HCT116 (cell line): ENCODE measurements at regions not wholly inside any gene's neighbourhood (a gene's known extent, or its start where the extent isn't known, plus 50 kb on each side); places are given as distances from the start of the nearest gene placed in this dataset.

Source experiments
- ATAC-seq: fragments of 200-7000 bp; cut with Tn5 transposase; 2 replicates; pipeline ENCODE4 v1.9.1; 2020; ENCODE audit warnings: mild to moderate bottlenecking, moderate library complexity
- BruUV-seq: library from RNA; stranded (reverse); fragments of 400-500 nt; replicated peaks from 2 replicates; lab custom pipeline; 2021; lab: Mats Ljungman, UMichigan
- CTCF ChIA-PET: fragments of 300-600 bp; sonication (Branson Sonifier 250); formaldehyde crosslinking; loops from one replicate; lab custom pipeline; 2021; ENCODE audit warnings: antibody characterized with exemption; lab: Charles Lee
- POLR2A ChIA-PET: fragments of 300-600, 350-600 bp; sonication (Branson Sonifier 250); formaldehyde crosslinking; loops from one replicate; lab custom pipeline; 2021; ENCODE audit warnings: antibody characterized with exemption; lab: Charles Lee
- RAD21 ChIA-PET, 2 experiments: fragments of 300-600 bp; sonication (Branson Sonifier 250); formaldehyde crosslinking; loops; one replicate each; lab custom pipeline; 2023; ENCODE audit warnings: low total read pairs in 2 of 2; ENCODE audit not compliant: uncharacterized antibody in 2 of 2, unreplicated experiment in 2 of 2, low non-redundant PET in 1 of 2; lab: Charles Lee
- DNase-seq: peaks from one replicate; pipeline ENCODE4 v3.0.0-alpha.2; 2010; ENCODE audit warnings: low read depth, low spot score
- H2AFZ ChIP-seq: fragments of 200-600 bp; shearing (Covaris generic), sonication (generic); 2 replicates; pipeline ENCODE4 v1.6.1; 2017; ENCODE audit warnings: low read depth, mixed run types, mixed read lengths, antibody characterized with exemption, low read length; ENCODE audit not compliant: poor library complexity, severe bottlenecking
- H3K27ac ChIP-seq: 2 replicates; pipeline ENCODE4 v1.5.1; 2012; ENCODE audit warnings: low read depth, low read length
- H3K27me3 ChIP-seq: fragments of 200-600 bp; sonication (generic); 2 replicates; pipeline ENCODE4 v1.6.1; 2016; ENCODE audit warnings: mixed run types, low read length, mixed read lengths; ENCODE audit not compliant: insufficient read depth
- H3K36me3 ChIP-seq, 2 experiments: fragments of 200-500 bp in 1 of 2; fragments of 200-600 bp in 1 of 2; sonication (Bioruptor generic) in 1 of 2; sonication (generic) in 1 of 2; 2 replicates each; pipeline versions ENCODE4 v1.5.1 to v1.6.1; 2014 to 2016; ENCODE audit warnings: low read length in 2 of 2, inconsistent platforms in 1 of 2, mixed read lengths in 1 of 2, mixed run types in 1 of 2; ENCODE audit not compliant: insufficient read depth in 2 of 2, control insufficient read depth in 1 of 2
- H3K4me1 ChIP-seq, 2 experiments: fragments of 200-600 bp in 1 of 2; sonication (generic) in 1 of 2; 2 replicates each; pipeline versions ENCODE4 v1.5.1 to v1.6.1; 2012 to 2017; ENCODE audit warnings: low read length in 2 of 2, inconsistent platforms in 1 of 2, mild to moderate bottlenecking in 1 of 2, mixed read lengths in 1 of 2, mixed run types in 1 of 2, moderate library complexity in 1 of 2; ENCODE audit not compliant: insufficient read depth in 2 of 2, control insufficient read depth in 1 of 2
- H3K4me2 ChIP-seq: fragments of 200-600 bp; sonication (generic); 2 replicates; pipeline ENCODE4 v1.6.1; 2017; ENCODE audit warnings: mixed run types, low read length, mixed read lengths
- H3K4me3 ChIP-seq, 2 experiments: fragments of 200-600 bp in 1 of 2; sonication (generic) in 1 of 2; replicated peaks in 1 of 2; 2 replicates each; pipeline ENCODE4 v1.5.1; 2011 to 2016; ENCODE audit warnings: low read length in 2 of 2, control low read depth in 1 of 2, low read depth in 1 of 2, mild to moderate bottlenecking in 1 of 2, mixed read lengths in 1 of 2, mixed run types in 1 of 2
- H3K79me2 ChIP-seq: fragments of 200-600 bp; sonication (generic); 2 replicates; pipeline ENCODE4 v1.6.1; 2017; ENCODE audit warnings: mild to moderate bottlenecking, mixed run types, low read length, moderate library complexity, mixed read lengths; ENCODE audit not compliant: insufficient read depth
- H3K9ac ChIP-seq: fragments of 200-600 bp; sonication (generic); 2 replicates; pipeline ENCODE4 v1.6.1; 2016; ENCODE audit warnings: low read length, mixed read lengths
- H3K9me2 ChIP-seq: fragments of 200-600 bp; sonication (generic), shearing (Covaris generic); 2 replicates; pipeline ENCODE4 v1.6.1; 2017; ENCODE audit warnings: mixed run types, mild to moderate bottlenecking, moderate library complexity; ENCODE audit not compliant: insufficient read depth
- H3K9me3 ChIP-seq, 2 experiments: fragments of 200-500 bp in 1 of 2; fragments of 200-600 bp in 1 of 2; sonication (Bioruptor generic) in 1 of 2; sonication (generic) in 1 of 2; 2 replicates each; pipeline ENCODE4 v1.6.1; 2014 to 2017; ENCODE audit warnings: low read length in 2 of 2, mixed read lengths in 2 of 2, inconsistent platforms in 1 of 2, low read depth in 1 of 2, mild to moderate bottlenecking in 1 of 2, mixed run types in 1 of 2, moderate library complexity in 1 of 2; ENCODE audit not compliant: control insufficient read depth in 1 of 2, insufficient read depth in 1 of 2
- H4K20me1 ChIP-seq: fragments of 200-600 bp; sonication (generic), shearing (Covaris generic); 2 replicates; pipeline ENCODE4 v1.6.1; 2017; ENCODE audit warnings: mixed run types, mild to moderate bottlenecking, moderate library complexity; ENCODE audit not compliant: insufficient read depth
- CTCF ChIP-seq, 3 experiments: fragments of 200-600 bp in 1 of 3; sonication (generic) in 1 of 3; IDR thresholded peaks in 2 of 3; conservative IDR thresholded peaks in 1 of 3; 2 replicates each; pipeline ENCODE4 v1.5.1; 2012 to 2017; ENCODE audit warnings: low read depth in 2 of 3, low read length in 2 of 3, antibody characterized with exemption in 1 of 3, borderline replicate concordance in 1 of 3, control low read depth in 1 of 3, mild to moderate bottlenecking in 1 of 3, mixed read lengths in 1 of 3, mixed run types in 1 of 3, moderate library complexity in 1 of 3; ENCODE audit not compliant: insufficient read depth in 1 of 3
- EGR1 ChIP-seq: IDR thresholded peaks from 2 replicates; pipeline ENCODE4 v1.6.1; 2012; ENCODE audit warnings: low read depth
- EZH2phosphoT487 ChIP-seq: fragments of 200-600 bp; IDR thresholded peaks from 2 replicates; pipeline ENCODE4 v1.6.1; 2018; ENCODE audit warnings: antibody characterized with exemption, borderline replicate concordance
- JUND ChIP-seq: IDR thresholded peaks from 2 replicates; pipeline ENCODE4 v1.6.1; 2012
- POLR2A ChIP-seq: IDR thresholded peaks from 2 replicates; pipeline ENCODE4 v1.7.0; 2011; ENCODE audit warnings: borderline replicate concordance; ENCODE audit not compliant: insufficient read depth, insufficient read length; ENCODE audit errors: extremely low read depth
- POLR2AphosphoS5 ChIP-seq: IDR thresholded peaks from 2 replicates; pipeline ENCODE4 v1.6.1; 2011; ENCODE audit warnings: mild to moderate bottlenecking, low read depth, low read length, moderate library complexity
- RAD21 ChIP-seq: IDR thresholded peaks from 2 replicates; pipeline ENCODE4 v1.6.1; 2012; ENCODE audit warnings: low read depth, mild to moderate bottlenecking
- SIN3A ChIP-seq: IDR thresholded peaks from 2 replicates; pipeline ENCODE4 v1.6.1; 2012; ENCODE audit warnings: low read depth
- SP1 ChIP-seq: IDR thresholded peaks from 2 replicates; pipeline ENCODE4 v1.6.1; 2012; ENCODE audit warnings: low read depth
- YY1 ChIP-seq: IDR thresholded peaks from 2 replicates; pipeline ENCODE4 v1.6.1; 2011; ENCODE audit warnings: low read length, low read depth, moderate library complexity, mild to moderate bottlenecking; ENCODE audit not compliant: insufficient replicate concordance; ENCODE audit errors: extremely low read depth
- ZFX ChIP-seq: fragments of 450-650 bp; IDR thresholded peaks from 2 replicates; pipeline ENCODE4 v1.6.1; 2017
- ZNF274 ChIP-seq: fragments of 200-500 bp; sonication (Bioruptor generic); IDR thresholded peaks from 2 replicates; pipeline ENCODE4 v1.6.1; 2014; ENCODE audit warnings: mild to moderate bottlenecking, low read depth, low read length, inconsistent platforms
- intact Hi-C: fragments of 100-400 bp; cut with micrococcal nuclease; formaldehyde crosslinking; loops from 2 replicates; pipeline ENCODE4 v1.10.0; 2022

- intact Hi-C loops: no loop called here
- CTCF ChIA-PET: no interaction called here
These were observed 283.4 kb upstream of the TMTC1 start for GRCh38 chr12:30067146-30067545.

More at GRCh38 chr12:30067146-30067545, 283.4 kb upstream of the TMTC1 start:
- no peak for ATAC-seq
- H3K4me3 ChIP-seq: no peak overlapping the region
- no peaks in the 10 kb centered on the region for H3K36me3 ChIP-seq
- RAD21 ChIA-PET: no interaction called here
- no peaks in the 10 kb centered on the region for H3K27me3 ChIP-seq
- H3K9me3 ChIP-seq: no peaks in the 10 kb centered on the region
- H3K27ac ChIP-seq: no peak overlapping the region
- no peaks in the 10 kb centered on the region for H4K20me1 ChIP-seq
- H3K4me1 ChIP-seq: no peaks in the 10 kb centered on the region
- TF ChIP-seq RAD21: no peak
- TF ChIP-seq SIN3A: no peak
- no peak for TF ChIP-seq CTCF (IDR thresholded peaks at IDR 0.05 in 2 of 3, conservative IDR thresholded peaks at IDR 0.05 in 1 of 3; ENCODE audit: borderline replicate concordance in 1 of 3, insufficient read depth in 1 of 3, low read depth in 2 of 3, low read length in 2 of 3)
- TF ChIP-seq EGR1: no peak
- TF ChIP-seq EZH2phosphoT487: no peak
- no peak for TF ChIP-seq POLR2A
- TF ChIP-seq YY1: no peak
- TF ChIP-seq JUND: no peak
- no peak for TF ChIP-seq ZNF274
- no peak for TF ChIP-seq SP1
- no peak for TF ChIP-seq ZFX
- no peak for TF ChIP-seq POLR2AphosphoS5
- TF ChIP-seq, all 23 proteins: peak for 0
- POLR2A ChIA-PET: no interaction called here
- BruUV-seq: no TSS peak
- H2AFZ ChIP-seq: no peak overlapping the region
- H3K4me2 ChIP-seq: no peak overlapping the region
- no peak overlapping the region for H3K9ac ChIP-seq
- no peaks in the 10 kb centered on the region for H3K79me2 ChIP-seq
- no peaks in the 10 kb centered on the region for H3K9me2 ChIP-seq
- no peak for DNase-seq
